ENCODE measurements at regions not wholly inside any gene's neighbourhood (a gene's known extent, or its start where the extent isn't known, plus 50 kb on each side); places are given as distances from the start of the nearest gene placed in this dataset.

GRCh38 chr3:77707281-77707680 lies 667.4 kb downstream of the ROBO2 start:
- Mint-ChIP-seq H3K4me1 (peaks cover 14% of the 10 kb centered on the region), H3K4me3 (no peak overlapping the region), H3K9me3 (no peaks in the 10 kb centered on the region), H3K36me3 (no peaks in the 10 kb centered on the region), H3K27me3 (ENCODE audit: low read depth) (no peaks in the 10 kb centered on the region), H3K27ac (no peak overlapping the region)
- TF ChIP-seq CTCF (IDR thresholded peaks at IDR 0.05; ENCODE audit: unreplicated experiment): no peak
- DNase-seq (ENCODE audit: low spot score in 2 of 2, unreplicated experiment in 2 of 2): no peak

GRCh38 chr3:77709155-77709554 lies 669.3 kb downstream of the ROBO2 start:
- no peak overlapping the region for H3K4me3 Mint-ChIP-seq
- H3K27ac Mint-ChIP-seq: no peak overlapping the region
- no peaks in the 10 kb centered on the region for H3K9me3 Mint-ChIP-seq
- no peaks in the 10 kb centered on the region for H3K36me3 Mint-ChIP-seq
- TF ChIP-seq CTCF (IDR thresholded peaks at IDR 0.05; ENCODE audit: unreplicated experiment): no peak
- H3K4me1 Mint-ChIP-seq: peaks cover 13% of the 10 kb centered on the region
- no peak for DNase-seq (ENCODE audit: low spot score in 2 of 2, unreplicated experiment in 2 of 2)
- H3K27me3 Mint-ChIP-seq (ENCODE audit: low read depth): no peaks in the 10 kb centered on the region

GRCh38 chr3:77718311-77718710 lies 678.4 kb downstream of the ROBO2 start:
- H3K27me3 Mint-ChIP-seq (ENCODE audit: low read depth): no peaks in the 10 kb centered on the region
- peak overlapping the region; percentile 89 for H3K27ac Mint-ChIP-seq
- no peaks in the 10 kb centered on the region for H3K36me3 Mint-ChIP-seq
- H3K4me3 Mint-ChIP-seq: no peak overlapping the region
- peaks cover 38% of the 10 kb centered on the region for H3K4me1 Mint-ChIP-seq
- no peak for TF ChIP-seq CTCF (IDR thresholded peaks at IDR 0.05; ENCODE audit: unreplicated experiment)
- no peak for DNase-seq (ENCODE audit: low spot score in 2 of 2, unreplicated experiment in 2 of 2)
- H3K9me3 Mint-ChIP-seq: peaks cover 4% of the 10 kb centered on the region

GRCh38 chr3:77720460-77720971 lies 680.6 kb downstream of the ROBO2 start:
- Mint-ChIP-seq H3K27ac (no peak overlapping the region), H3K4me3 (no peak overlapping the region), H3K4me1 (peaks cover 25% of the 10 kb centered on the region), H3K27me3 (ENCODE audit: low read depth) (no peaks in the 10 kb centered on the region), H3K36me3 (no peaks in the 10 kb centered on the region), H3K9me3 (peaks cover 4% of the 10 kb centered on the region)
- no peak for DNase-seq (ENCODE audit: low spot score in 2 of 2, unreplicated experiment in 2 of 2)
- TF ChIP-seq CTCF (IDR thresholded peaks at IDR 0.05; ENCODE audit: unreplicated experiment): no peak

- H3K27ac Mint-ChIP-seq: no peak overlapping the region
- no peak overlapping the region for H3K4me3 Mint-ChIP-seq
- peaks cover 4% of the 10 kb centered on the region for H3K9me3 Mint-ChIP-seq
- H3K27me3 Mint-ChIP-seq (ENCODE audit: low read depth): no peaks in the 10 kb centered on the region
- DNase-seq (ENCODE audit: low spot score in 2 of 2, unreplicated experiment in 2 of 2): no peak
- H3K36me3 Mint-ChIP-seq: no peaks in the 10 kb centered on the region
- no peak for TF ChIP-seq CTCF (IDR thresholded peaks at IDR 0.05; ENCODE audit: unreplicated experiment)
- H3K4me1 Mint-ChIP-seq: peaks cover 1% of the 10 kb centered on the region
These were observed 686.6 kb downstream of the ROBO2 start for GRCh38 chr3:77726517-77726916.

- no peaks in the 10 kb centered on the region for H3K27me3 Mint-ChIP-seq (ENCODE audit: low read depth)
- DNase-seq (ENCODE audit: low spot score in 2 of 2, unreplicated experiment in 2 of 2): no peak
- TF ChIP-seq CTCF (IDR thresholded peaks at IDR 0.05; ENCODE audit: unreplicated experiment): no peak
- H3K9me3 Mint-ChIP-seq: no peaks in the 10 kb centered on the region
- no peak overlapping the region for H3K27ac Mint-ChIP-seq
- H3K4me1 Mint-ChIP-seq: peaks cover 5% of the 10 kb centered on the region
- H3K36me3 Mint-ChIP-seq: no peaks in the 10 kb centered on the region
- H3K4me3 Mint-ChIP-seq: no peak overlapping the region
These were observed 706.1 kb downstream of the ROBO2 start for GRCh38 chr3:77746048-77746447.

All from mesothelial cell of epicardium (in vitro differentiated cells).